ENCODE measurements at regions not wholly inside any gene's neighbourhood (a gene's known extent, or its start where the extent isn't known, plus 50 kb on each side); places are given as distances from the start of the nearest gene placed in this dataset.

DNA sequence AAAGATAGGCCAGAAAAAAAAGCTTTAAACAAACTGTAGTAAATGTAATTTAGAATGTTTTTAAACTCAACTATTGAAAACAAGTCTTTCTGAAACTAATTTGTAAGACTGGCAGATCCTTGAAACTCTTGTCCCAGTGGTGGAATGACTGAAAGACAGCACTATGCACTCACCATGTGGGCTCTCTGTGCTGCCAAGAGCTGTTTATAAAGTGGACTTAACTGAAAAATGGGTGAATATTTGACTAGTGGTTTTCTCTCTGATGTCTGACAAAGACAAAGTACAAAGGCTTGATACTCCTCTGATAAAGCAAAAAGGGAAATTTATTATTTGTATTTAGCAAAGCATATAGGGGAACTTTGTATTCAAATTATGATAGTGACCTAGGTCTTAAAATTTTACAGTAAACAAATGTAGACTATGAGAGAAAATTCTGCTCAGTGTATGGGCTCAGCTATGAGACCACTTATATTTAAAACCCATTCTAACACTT lies 635.4 kb downstream of the NR2F1-AS1 start:
- no peak overlapping the region for H3K4me2 ChIP-seq (ENCODE audit: low read length)

DNA sequence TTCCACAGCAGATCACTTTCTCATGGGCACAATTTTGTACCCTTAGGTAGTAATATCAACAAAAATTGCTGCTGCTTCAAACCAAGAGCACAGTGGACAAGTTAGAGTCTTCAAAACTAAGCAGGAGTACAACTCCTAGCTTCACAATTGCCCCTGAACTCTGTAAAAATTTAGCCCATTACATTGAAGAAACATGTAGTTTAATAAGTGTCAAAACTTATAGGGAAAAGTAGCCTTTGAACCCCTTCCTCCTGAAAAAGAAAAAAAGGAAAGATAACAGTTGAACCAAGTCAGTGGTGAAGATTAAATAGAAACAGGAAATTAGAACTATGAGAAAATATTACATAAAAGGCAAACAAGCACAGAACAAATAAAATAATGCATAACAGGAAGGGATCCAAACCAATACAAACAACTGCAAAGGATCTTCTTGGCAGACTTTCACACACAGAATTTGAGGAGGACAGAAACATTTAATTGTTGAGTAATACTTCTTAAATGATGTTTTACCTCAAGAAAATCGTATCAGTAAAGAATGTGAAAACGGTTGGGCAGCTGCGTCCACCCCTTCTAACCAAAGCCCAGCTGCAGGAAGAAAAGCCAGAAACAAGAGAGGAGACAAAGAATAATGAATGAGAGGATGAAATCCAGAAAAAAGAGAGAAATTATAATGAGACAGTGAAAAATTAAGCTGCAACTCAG lies 636.0 kb downstream of the NR2F1-AS1 start:
- Histone ChIP-seq H3K27me3 (ENCODE audit: low read depth, low read length) (no peaks in the 10 kb centered on the region), H2AFZ (ENCODE audit: low read depth, low read length) (no peak overlapping the region), H3K27ac (ENCODE audit: low read length) (no peak overlapping the region), H3K9ac (ENCODE audit: low read length) (no peak overlapping the region), H3K79me2 (ENCODE audit: low read length) (no peaks in the 10 kb centered on the region), H3K4me1 (ENCODE audit: low read length) (no peaks in the 10 kb centered on the region), H3K4me2 (ENCODE audit: low read length) (no peak overlapping the region), H4K20me1 (ENCODE audit: insufficient read depth, low read length) (no peaks in the 10 kb centered on the region), H3K9me3 (ENCODE audit: insufficient read depth, low read length) (no peaks in the 10 kb centered on the region), H3K36me3 (replicated peaks; ENCODE audit: low read depth, low read length) (no peaks in the 10 kb centered on the region), H3K4me3 (ENCODE audit: low read length) (no peak overlapping the region)
- TF ChIP-seq, protein P1, sequence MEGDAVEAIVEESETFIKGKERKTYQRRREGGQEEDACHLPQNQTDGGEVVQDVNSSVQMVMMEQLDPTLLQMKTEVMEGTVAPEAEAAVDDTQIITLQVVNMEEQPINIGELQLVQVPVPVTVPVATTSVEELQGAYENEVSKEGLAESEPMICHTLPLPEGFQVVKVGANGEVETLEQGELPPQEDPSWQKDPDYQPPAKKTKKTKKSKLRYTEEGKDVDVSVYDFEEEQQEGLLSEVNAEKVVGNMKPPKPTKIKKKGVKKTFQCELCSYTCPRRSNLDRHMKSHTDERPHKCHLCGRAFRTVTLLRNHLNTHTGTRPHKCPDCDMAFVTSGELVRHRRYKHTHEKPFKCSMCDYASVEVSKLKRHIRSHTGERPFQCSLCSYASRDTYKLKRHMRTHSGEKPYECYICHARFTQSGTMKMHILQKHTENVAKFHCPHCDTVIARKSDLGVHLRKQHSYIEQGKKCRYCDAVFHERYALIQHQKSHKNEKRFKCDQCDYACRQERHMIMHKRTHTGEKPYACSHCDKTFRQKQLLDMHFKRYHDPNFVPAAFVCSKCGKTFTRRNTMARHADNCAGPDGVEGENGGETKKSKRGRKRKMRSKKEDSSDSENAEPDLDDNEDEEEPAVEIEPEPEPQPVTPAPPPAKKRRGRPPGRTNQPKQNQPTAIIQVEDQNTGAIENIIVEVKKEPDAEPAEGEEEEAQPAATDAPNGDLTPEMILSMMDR (IDR thresholded peaks at IDR 0.05; ENCODE audit: low read depth, low read length) = no peak
- TF ChIP-seq EZH2phosphoT487 (IDR thresholded peaks at IDR 0.05; ENCODE audit: low read depth) = no peak

More for the DNA sequence above, 635.4 kb downstream of the NR2F1-AS1 start:
- no peaks in the 10 kb centered on the region for H3K79me2 ChIP-seq (ENCODE audit: low read length)
- no peak overlapping the region for H2AFZ ChIP-seq (ENCODE audit: low read depth, low read length)
- no peak overlapping the region for H3K9ac ChIP-seq (ENCODE audit: low read length)
- TF ChIP-seq, protein P1 (IDR thresholded peaks at IDR 0.05; ENCODE audit: low read depth, low read length) = no peak
- TF ChIP-seq EZH2phosphoT487 (IDR thresholded peaks at IDR 0.05; ENCODE audit: low read depth) = no peak
- H3K27me3 ChIP-seq (ENCODE audit: low read depth, low read length) = no peaks in the 10 kb centered on the region
- H3K9me3 ChIP-seq (ENCODE audit: insufficient read depth, low read length) = no peaks in the 10 kb centered on the region
- H3K27ac ChIP-seq (ENCODE audit: low read length) = no peak overlapping the region
- no peaks in the 10 kb centered on the region for H3K36me3 ChIP-seq (replicated peaks; ENCODE audit: low read depth, low read length)
- H3K4me1 ChIP-seq (ENCODE audit: low read length) = no peaks in the 10 kb centered on the region
- H4K20me1 ChIP-seq (ENCODE audit: insufficient read depth, low read length) = no peaks in the 10 kb centered on the region
- no peak overlapping the region for H3K4me3 ChIP-seq (ENCODE audit: low read length)

DNA sequence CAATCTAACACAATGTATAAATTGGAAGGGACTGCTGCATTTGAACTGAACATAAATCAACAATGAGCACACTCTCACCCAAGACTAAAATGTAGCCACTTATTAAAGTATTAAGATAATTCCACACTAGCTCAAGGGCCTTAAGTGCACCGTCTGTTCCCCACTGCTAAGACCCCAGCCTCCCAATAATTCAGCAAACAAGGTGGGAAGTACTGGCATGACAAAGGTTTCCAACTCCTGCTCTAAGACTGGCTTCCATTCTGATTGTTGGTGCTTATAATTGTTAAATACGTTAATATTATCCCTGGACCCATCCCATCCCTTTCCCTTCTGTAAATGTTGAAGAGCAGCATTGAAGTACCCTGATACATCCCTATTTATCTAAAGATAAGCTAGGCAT lies 636.7 kb downstream of the NR2F1-AS1 start:
- H3K27ac ChIP-seq (ENCODE audit: low read length) = no peak overlapping the region
- H3K9me3 ChIP-seq (ENCODE audit: insufficient read depth, low read length) = no peaks in the 10 kb centered on the region
- H3K4me2 ChIP-seq (ENCODE audit: low read length) = no peak overlapping the region
- no peaks in the 10 kb centered on the region for H4K20me1 ChIP-seq (ENCODE audit: insufficient read depth, low read length)
- H3K4me3 ChIP-seq (ENCODE audit: low read length) = no peak overlapping the region
- H3K27me3 ChIP-seq (ENCODE audit: low read depth, low read length) = no peaks in the 10 kb centered on the region
- H3K36me3 ChIP-seq (replicated peaks; ENCODE audit: low read depth, low read length) = no peaks in the 10 kb centered on the region
- no peak overlapping the region for H3K9ac ChIP-seq (ENCODE audit: low read length)
- TF ChIP-seq EZH2phosphoT487 (IDR thresholded peaks at IDR 0.05; ENCODE audit: low read depth) = no peak
- TF ChIP-seq, protein P1 (IDR thresholded peaks at IDR 0.05; ENCODE audit: low read depth, low read length) = no peak
- H2AFZ ChIP-seq (ENCODE audit: low read depth, low read length) = no peak overlapping the region
- no peaks in the 10 kb centered on the region for H3K79me2 ChIP-seq (ENCODE audit: low read length)
- no peaks in the 10 kb centered on the region for H3K4me1 ChIP-seq (ENCODE audit: low read length)

DNA sequence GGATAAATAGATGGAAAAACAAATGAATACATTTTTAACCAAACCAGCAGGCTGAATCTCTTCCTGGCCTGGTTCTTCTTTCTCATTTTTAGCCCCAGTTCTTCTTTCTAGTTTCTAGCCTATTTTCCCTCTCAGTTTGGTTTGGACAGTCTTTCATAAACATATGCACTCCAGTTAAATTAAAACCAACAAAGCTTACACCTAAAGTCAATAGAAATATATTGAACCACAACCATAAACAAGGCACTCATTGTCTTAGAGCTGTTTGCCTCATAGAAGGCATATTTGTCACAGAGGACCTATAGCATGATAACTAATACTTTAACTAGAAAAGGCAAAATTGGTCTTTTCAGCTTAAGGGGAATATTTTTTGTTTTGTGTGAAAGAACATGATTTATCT lies 638.3 kb downstream of the NR2F1-AS1 start:
- H3K9ac ChIP-seq (ENCODE audit: low read length) = no peak overlapping the region
- no peak overlapping the region for H2AFZ ChIP-seq (ENCODE audit: low read depth, low read length)
- H3K79me2 ChIP-seq (ENCODE audit: low read length) = no peaks in the 10 kb centered on the region
- no peak overlapping the region for H3K27ac ChIP-seq (ENCODE audit: low read length)
- H3K27me3 ChIP-seq (ENCODE audit: low read depth, low read length) = no peaks in the 10 kb centered on the region
- TF ChIP-seq, protein P1 (IDR thresholded peaks at IDR 0.05; ENCODE audit: low read depth, low read length) = no peak
- TF ChIP-seq EZH2phosphoT487 (IDR thresholded peaks at IDR 0.05; ENCODE audit: low read depth) = no peak
- H3K36me3 ChIP-seq (replicated peaks; ENCODE audit: low read depth, low read length) = no peaks in the 10 kb centered on the region
- no peaks in the 10 kb centered on the region for H3K4me1 ChIP-seq (ENCODE audit: low read length)
- H3K4me3 ChIP-seq (ENCODE audit: low read length) = no peak overlapping the region
- no peak overlapping the region for H3K4me2 ChIP-seq (ENCODE audit: low read length)
- H3K9me3 ChIP-seq (ENCODE audit: insufficient read depth, low read length) = no peaks in the 10 kb centered on the region
- no peaks in the 10 kb centered on the region for H4K20me1 ChIP-seq (ENCODE audit: insufficient read depth, low read length)

Data from OCI-LY3 (cell line).